ENCODE measurements at regions not wholly inside any gene's neighbourhood (a gene's known extent, or its start where the extent isn't known, plus 50 kb on each side); places are given as distances from the start of the nearest gene placed in this dataset.

GRCh38 chr10:4503076-4503475, 322.9 kb upstream of the AKR1E2 start:
- ChIA-PET POLR2A (interaction anchor here (0.6 kb wide), 1 partner anchor 295 kb away, joined by 3 read pairs; no protein-coding TSS in a partner anchor), CTCF (no interaction called here)
- no peaks in the 10 kb centered on the region for H3K9me3 Mint-ChIP-seq
- H3K27ac Mint-ChIP-seq: no peak overlapping the region
- H3K4me3 Mint-ChIP-seq: no peak overlapping the region
- no peaks in the 10 kb centered on the region for H3K4me1 Mint-ChIP-seq
- H3K27me3 Mint-ChIP-seq: peaks cover 0 to 2% of the 10 kb centered on the region in 2 donors
- no peak overlapping the region for H3K27ac ChIP-seq (ENCODE audit: low read depth, low read length)
- H3K4me1 ChIP-seq (ENCODE audit: insufficient read depth, low read length): no peaks in the 10 kb centered on the region
- no peak for DNase-seq
- H3K36me3 ChIP-seq (ENCODE audit: insufficient read depth, low read length): no peaks in the 10 kb centered on the region
- H3K27me3 ChIP-seq (ENCODE audit: insufficient read depth, low read length, poor library complexity, severe bottlenecking): no peaks in the 10 kb centered on the region
- no peak overlapping the region for H3K4me3 ChIP-seq (ENCODE audit: low read length)
- no peaks in the 10 kb centered on the region for H3K36me3 Mint-ChIP-seq
- no peaks in the 10 kb centered on the region for H3K9me3 ChIP-seq (ENCODE audit: low read length)

- no peaks in the 10 kb centered on the region for H3K36me3 Mint-ChIP-seq
- no peaks in the 10 kb centered on the region for H3K27me3 Mint-ChIP-seq
- H3K27ac Mint-ChIP-seq: peak overlapping the region in 1 of 8 donors; percentile 26
- Histone ChIP-seq H3K4me3 (ENCODE audit: low read length) (no peak overlapping the region), H3K36me3 (ENCODE audit: insufficient read depth, low read length) (no peaks in the 10 kb centered on the region), H3K27me3 (ENCODE audit: insufficient read depth, low read length, poor library complexity, severe bottlenecking) (no peaks in the 10 kb centered on the region), H3K27ac (ENCODE audit: low read depth, low read length) (no peak overlapping the region), H3K4me1 (ENCODE audit: insufficient read depth, low read length) (no peaks in the 10 kb centered on the region), H3K9me3 (ENCODE audit: low read length) (no peaks in the 10 kb centered on the region)
- ChIA-PET POLR2A (no interaction called here), CTCF (no interaction called here)
- H3K4me1 Mint-ChIP-seq: no peaks in the 10 kb centered on the region
- H3K4me3 Mint-ChIP-seq: no peak overlapping the region
- no peak for DNase-seq
- H3K9me3 Mint-ChIP-seq: no peaks in the 10 kb centered on the region
Observed at GRCh38 chr10:4501306-4501705, 324.7 kb upstream of the AKR1E2 start.

GRCh38 chr10:4498711-4499251, 327.2 kb upstream of the AKR1E2 start:
- no peak overlapping the region for H3K27ac ChIP-seq (ENCODE audit: low read depth, low read length)
- ChIA-PET POLR2A (no interaction called here), CTCF (no interaction called here)
- no peak overlapping the region for H3K4me3 ChIP-seq (ENCODE audit: low read length)
- no peaks in the 10 kb centered on the region for H3K9me3 Mint-ChIP-seq
- H3K9me3 ChIP-seq (ENCODE audit: low read length): no peaks in the 10 kb centered on the region
- H3K27me3 ChIP-seq (ENCODE audit: insufficient read depth, low read length, poor library complexity, severe bottlenecking): no peaks in the 10 kb centered on the region
- H3K4me3 Mint-ChIP-seq: no peak overlapping the region
- no peaks in the 10 kb centered on the region for H3K36me3 Mint-ChIP-seq
- no peaks in the 10 kb centered on the region for H3K36me3 ChIP-seq (ENCODE audit: insufficient read depth, low read length)
- no peaks in the 10 kb centered on the region for H3K4me1 Mint-ChIP-seq
- H3K4me1 ChIP-seq (ENCODE audit: insufficient read depth, low read length): no peaks in the 10 kb centered on the region
- H3K27me3 Mint-ChIP-seq: no peaks in the 10 kb centered on the region
- DNase-seq: no peak
- H3K27ac Mint-ChIP-seq: no peak overlapping the region

- Histone ChIP-seq H3K4me3 (ENCODE audit: low read length) (no peak overlapping the region), H3K36me3 (ENCODE audit: insufficient read depth, low read length) (no peaks in the 10 kb centered on the region), H3K9me3 (ENCODE audit: low read length) (no peaks in the 10 kb centered on the region), H3K27me3 (ENCODE audit: insufficient read depth, low read length, poor library complexity, severe bottlenecking) (no peaks in the 10 kb centered on the region), H3K4me1 (ENCODE audit: insufficient read depth, low read length) (no peaks in the 10 kb centered on the region), H3K27ac (ENCODE audit: low read depth, low read length) (no peak overlapping the region)
- Mint-ChIP-seq H3K27me3 (peaks cover 6 to 14% of the 10 kb centered on the region in 2 donors), H3K4me3 (no peak overlapping the region), H3K9me3 (peaks cover 0 to 3% (median 2%) of the 10 kb centered on the region in 5 donors), H3K27ac (no peak overlapping the region), H3K4me1 (no peaks in the 10 kb centered on the region), H3K36me3 (peaks cover 0 to 3% (median 0%) of the 10 kb centered on the region in 3 donors)
- POLR2A ChIA-PET: no interaction called here
- DNase-seq: no peak
- CTCF ChIA-PET: no interaction called here
Observed at GRCh38 chr10:4494551-4494950, 331.5 kb upstream of the AKR1E2 start.

GRCh38 chr10:4492202-4492601, 333.8 kb upstream of the AKR1E2 start:
- ChIA-PET POLR2A (no interaction called here), CTCF (no interaction called here)
- Histone ChIP-seq H3K9me3 (ENCODE audit: low read length) (no peaks in the 10 kb centered on the region), H3K4me1 (ENCODE audit: insufficient read depth, low read length) (no peaks in the 10 kb centered on the region), H3K36me3 (ENCODE audit: insufficient read depth, low read length) (no peaks in the 10 kb centered on the region), H3K27me3 (ENCODE audit: insufficient read depth, low read length, poor library complexity, severe bottlenecking) (no peaks in the 10 kb centered on the region), H3K4me3 (ENCODE audit: low read length) (no peak overlapping the region), H3K27ac (ENCODE audit: low read depth, low read length) (no peak overlapping the region)
- Mint-ChIP-seq H3K4me1 (no peaks in the 10 kb centered on the region), H3K27ac (no peak overlapping the region), H3K36me3 (peaks cover 0 to 3% (median 0%) of the 10 kb centered on the region in 3 donors), H3K4me3 (no peak overlapping the region), H3K9me3 (peaks cover 0 to 3% (median 2%) of the 10 kb centered on the region in 5 donors), H3K27me3 (peaks cover 6 to 22% of the 10 kb centered on the region in 2 donors)
- no peak for DNase-seq

GRCh38 chr10:4488904-4489303, 337.1 kb upstream of the AKR1E2 start:
- peaks cover 0 to 3% (median 2%) of the 10 kb centered on the region in 5 donors for H3K9me3 Mint-ChIP-seq
- Histone ChIP-seq H3K4me3 (ENCODE audit: low read length) (no peak overlapping the region), H3K27ac (ENCODE audit: low read depth, low read length) (no peak overlapping the region), H3K27me3 (ENCODE audit: insufficient read depth, low read length, poor library complexity, severe bottlenecking) (no peaks in the 10 kb centered on the region), H3K4me1 (ENCODE audit: insufficient read depth, low read length) (no peaks in the 10 kb centered on the region), H3K36me3 (ENCODE audit: insufficient read depth, low read length) (no peaks in the 10 kb centered on the region), H3K9me3 (ENCODE audit: low read length) (no peaks in the 10 kb centered on the region)
- peaks cover 0 to 3% (median 0%) of the 10 kb centered on the region in 3 donors for H3K36me3 Mint-ChIP-seq
- H3K27ac Mint-ChIP-seq: no peak overlapping the region
- CTCF ChIA-PET: no interaction called here
- H3K4me3 Mint-ChIP-seq: no peak overlapping the region
- no peak for DNase-seq
- no peaks in the 10 kb centered on the region for H3K4me1 Mint-ChIP-seq
- POLR2A ChIA-PET: no interaction called here
- H3K27me3 Mint-ChIP-seq: peaks cover 7 to 22% of the 10 kb centered on the region in 2 donors

- no peak overlapping the region for H3K4me3 ChIP-seq (ENCODE audit: low read length)
- H3K9me3 ChIP-seq (ENCODE audit: low read length): no peaks in the 10 kb centered on the region
- H3K27me3 Mint-ChIP-seq: peaks cover 1 to 14% of the 10 kb centered on the region in 2 donors
- no peak overlapping the region for H3K27ac Mint-ChIP-seq
- H3K27ac ChIP-seq (ENCODE audit: low read depth, low read length): no peak overlapping the region
- no peak for DNase-seq
- no peaks in the 10 kb centered on the region for H3K36me3 ChIP-seq (ENCODE audit: insufficient read depth, low read length)
- ChIA-PET POLR2A (no interaction called here), CTCF (no interaction called here)
- no peaks in the 10 kb centered on the region for H3K4me1 ChIP-seq (ENCODE audit: insufficient read depth, low read length)
- no peaks in the 10 kb centered on the region for H3K9me3 Mint-ChIP-seq
- H3K27me3 ChIP-seq (ENCODE audit: insufficient read depth, low read length, poor library complexity, severe bottlenecking): no peaks in the 10 kb centered on the region
- no peaks in the 10 kb centered on the region for H3K36me3 Mint-ChIP-seq
- no peak overlapping the region for H3K4me3 Mint-ChIP-seq
- no peaks in the 10 kb centered on the region for H3K4me1 Mint-ChIP-seq
Observed at GRCh38 chr10:4485636-4486035, 340.4 kb upstream of the AKR1E2 start.

- ChIA-PET POLR2A (no interaction called here), CTCF (no interaction called here)
- H3K27ac Mint-ChIP-seq: no peak overlapping the region
Observed at GRCh38 chr10:4483811-4484210, 342.2 kb upstream of the AKR1E2 start.

GRCh38 chr10:4482659-4483058, 343.3 kb upstream of the AKR1E2 start:
- Histone ChIP-seq H3K27ac (ENCODE audit: low read depth, low read length) (no peak overlapping the region), H3K9me3 (ENCODE audit: low read length) (no peaks in the 10 kb centered on the region), H3K4me1 (ENCODE audit: insufficient read depth, low read length) (no peaks in the 10 kb centered on the region), H3K27me3 (ENCODE audit: insufficient read depth, low read length, poor library complexity, severe bottlenecking) (no peaks in the 10 kb centered on the region), H3K4me3 (ENCODE audit: low read length) (no peak overlapping the region), H3K36me3 (ENCODE audit: insufficient read depth, low read length) (no peaks in the 10 kb centered on the region)
- Mint-ChIP-seq H3K4me1 (peaks cover 1 to 2% (median 2%) of the 10 kb centered on the region in 3 donors), H3K4me3 (no peak overlapping the region), H3K9me3 (no peaks in the 10 kb centered on the region), H3K27ac (no peak overlapping the region), H3K27me3 (peaks cover under 1 to 1% of the 10 kb centered on the region in 2 donors), H3K36me3 (no peaks in the 10 kb centered on the region)
- POLR2A ChIA-PET: no interaction called here
- no peak for DNase-seq
- CTCF ChIA-PET: no interaction called here

More at GRCh38 chr10:4483811-4484210, 342.2 kb upstream of the AKR1E2 start:
- Histone ChIP-seq H3K4me3 (ENCODE audit: low read length) (no peak overlapping the region), H3K27ac (ENCODE audit: low read depth, low read length) (no peak overlapping the region), H3K4me1 (ENCODE audit: insufficient read depth, low read length) (no peaks in the 10 kb centered on the region), H3K36me3 (ENCODE audit: insufficient read depth, low read length) (no peaks in the 10 kb centered on the region), H3K27me3 (ENCODE audit: insufficient read depth, low read length, poor library complexity, severe bottlenecking) (no peaks in the 10 kb centered on the region), H3K9me3 (ENCODE audit: low read length) (no peaks in the 10 kb centered on the region)
- H3K9me3 Mint-ChIP-seq: no peaks in the 10 kb centered on the region
- H3K27me3 Mint-ChIP-seq: peaks cover 1 to 4% of the 10 kb centered on the region in 2 donors
- H3K36me3 Mint-ChIP-seq: no peaks in the 10 kb centered on the region
- DNase-seq: no peak
- H3K4me1 Mint-ChIP-seq: no peaks in the 10 kb centered on the region
- no peak overlapping the region for H3K4me3 Mint-ChIP-seq

Measured in CD8-positive, alpha-beta memory T cell (primary cell).